HG03565 (cell line): ENCODE measurements at regions not wholly inside any gene's neighbourhood (a gene's known extent, or its start where the extent isn't known, plus 50 kb on each side); places are given as distances from the start of the nearest gene placed in this dataset.
"Not testable (repeated sequence)": the region's sequence is repeated elsewhere in the genome, so short reads cannot be mapped to it uniquely, and the experiment has no call there.

Source experiments
- ATAC-seq: cut with Tn5 transposase; IDR thresholded peaks from one replicate; pipeline ENCODE4 v1.9.1; 2021; ENCODE audit warnings: mild to moderate bottlenecking, moderate library complexity; ENCODE audit not compliant: unreplicated experiment

GRCh38 chr3:173217127-173217526, 76.1 kb upstream of the SPATA16 start:
- ATAC-seq, result no peak

- ATAC-seq, result no peak
Observed at GRCh38 chr3:173216063-173216462, 75.0 kb upstream of the SPATA16 start.

- ATAC-seq, result no peak
Observed at GRCh38 chr3:173214576-173214975, 73.5 kb upstream of the SPATA16 start.

- ATAC-seq, result no peak
Observed at GRCh38 chr3:173199568-173199967, 58.5 kb upstream of the SPATA16 start.

- ATAC-seq, result not testable (repeated sequence)
Observed at GRCh38 chr3:173194868-173195267, 53.8 kb upstream of the SPATA16 start.

GRCh38 chr3:173191611-173192010, 50.6 kb upstream of the SPATA16 start:
- ATAC-seq, result no peak
